ENCODE measurements at regions not wholly inside any gene's neighbourhood (a gene's known extent, or its start where the extent isn't known, plus 50 kb on each side); places are given as distances from the start of the nearest gene placed in this dataset.
"Not testable (repeated sequence)": the region's sequence is repeated elsewhere in the genome, so short reads cannot be mapped to it uniquely, and the experiment has no call there.

- DNase-seq = no peak
These were observed 60.6 kb upstream of the SYK start for GRCh38 chr9:90741036-90741435.

GRCh38 chr9:90737742-90738141, 63.9 kb upstream of the SYK start:
- DNase-seq = no peak

DNA sequence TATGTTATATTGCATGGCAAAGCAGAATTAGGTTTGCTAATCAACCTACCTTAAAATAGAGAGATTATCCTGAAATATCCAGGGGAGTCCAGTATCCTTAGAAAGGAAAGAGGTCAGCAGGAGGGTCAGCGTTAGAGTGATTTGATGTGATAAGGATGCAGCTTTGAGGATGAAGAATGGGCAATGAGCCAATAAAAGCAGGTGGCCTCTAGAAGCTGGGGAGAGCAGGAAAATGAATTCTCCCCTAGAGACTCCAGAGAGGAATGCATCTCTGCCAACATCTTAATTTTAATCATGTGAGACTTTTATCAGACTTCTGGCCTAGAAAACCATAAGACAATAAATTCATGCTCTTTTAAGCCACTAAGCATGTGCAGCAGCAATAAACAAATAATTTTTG, 65.7 kb upstream of the SYK start:
- DNase-seq = no peak

DNA sequence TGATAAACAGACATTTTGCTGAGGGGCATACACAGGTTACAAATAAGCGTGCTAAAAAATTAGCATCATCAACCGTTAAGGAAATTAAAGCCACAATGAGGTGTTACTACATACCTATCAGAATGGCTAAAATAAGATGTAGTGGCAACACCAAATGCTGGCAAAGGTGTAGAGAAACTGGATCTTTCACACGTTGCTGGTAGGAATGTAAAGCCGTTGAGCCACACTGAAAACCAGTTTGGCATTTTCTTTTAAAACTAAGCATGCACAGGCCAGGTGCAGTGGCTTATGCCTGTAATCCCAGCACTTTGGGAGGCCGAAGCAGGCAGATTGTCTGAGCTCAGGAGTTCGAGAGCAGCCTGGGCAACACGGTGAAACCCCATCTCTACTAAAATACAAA, 67.0 kb upstream of the SYK start:
- no peak for DNase-seq

GRCh38 chr9:90729351-90729750, 72.3 kb upstream of the SYK start:
- no peak for DNase-seq

DNA sequence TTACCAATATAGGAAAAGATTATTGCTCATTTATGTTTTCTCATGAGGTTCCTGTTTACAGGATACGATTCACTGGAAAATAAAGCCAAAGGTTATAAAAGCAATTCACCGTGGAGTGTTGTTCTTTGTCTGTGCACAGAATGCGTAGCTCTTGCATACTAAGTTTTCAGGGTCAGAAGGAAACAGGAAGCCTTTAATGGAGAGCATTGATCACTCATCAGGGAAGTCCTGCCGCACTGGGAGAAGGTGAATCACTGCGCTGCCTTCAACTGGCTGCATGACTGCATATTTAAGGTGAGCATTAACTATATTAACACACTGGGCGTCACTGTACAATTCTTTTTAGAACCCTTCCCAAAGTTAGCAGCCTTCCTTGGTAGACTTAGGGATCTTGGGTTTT, 74.1 kb upstream of the SYK start:
- DNase-seq = no peak

GRCh38 chr9:90726215-90726614, 75.4 kb upstream of the SYK start:
- no peak for DNase-seq

- DNase-seq = no peak
These were observed 76.7 kb upstream of the SYK start for GRCh38 chr9:90724880-90725279.

DNA sequence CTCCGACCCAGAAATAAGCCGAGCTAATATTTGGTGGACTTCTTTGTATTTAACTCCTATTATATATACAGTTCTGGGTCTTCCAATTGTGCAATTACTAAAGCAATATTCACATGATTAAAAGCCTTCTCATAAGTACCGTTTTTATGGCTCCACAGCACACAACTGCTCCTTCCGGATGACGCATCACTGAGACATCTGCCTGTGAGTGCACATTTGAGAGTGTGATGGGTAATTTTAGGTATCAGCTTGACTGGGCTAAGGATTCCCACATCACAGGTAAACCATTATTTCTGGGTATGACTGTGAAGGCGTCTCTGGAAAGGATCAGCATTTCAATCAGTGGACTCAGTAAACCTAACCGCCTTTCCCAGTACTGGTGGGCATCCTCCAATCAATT, 77.5 kb upstream of the SYK start:
- no peak for DNase-seq

GRCh38 chr9:90722071-90722470, 79.4 kb upstream of the DIRAS2 start:
- DNase-seq = no peak

- DNase-seq = peak; percentile 63
These were observed 78.1 kb upstream of the DIRAS2 start for GRCh38 chr9:90720621-90721265.

GRCh38 chr9:90706230-90706629, 63.6 kb upstream of the DIRAS2 start:
- no peak for DNase-seq

GRCh38 chr9:90702441-90702955, 59.9 kb upstream of the DIRAS2 start:
- no peak for DNase-seq

GRCh38 chr9:90698871-90699440, 56.3 kb upstream of the DIRAS2 start:
- DNase-seq = no peak

- DNase-seq = no peak
These were observed 55.2 kb upstream of the DIRAS2 start for GRCh38 chr9:90697808-90698207.

GRCh38 chr9:90694187-90694586, 51.6 kb upstream of the DIRAS2 start:
- not testable (repeated sequence) for DNase-seq
